IPS-20b (cell line): ENCODE measurements at regions not wholly inside any gene's neighbourhood (a gene's known extent, or its start where the extent isn't known, plus 50 kb on each side); places are given as distances from the start of the nearest gene placed in this dataset.
"Not testable (repeated sequence)": the region's sequence is repeated elsewhere in the genome, so short reads cannot be mapped to it uniquely, and the experiment has no call there.

Experiments used
- H3K27ac ChIP-seq: one replicate; pipeline ENCODE4 v1.5.1; 2013; ENCODE audit warnings: low read length
- H3K27me3 ChIP-seq: 2 replicates; pipeline ENCODE4 v1.6.1; 2013; ENCODE audit warnings: mild to moderate bottlenecking, low read length, inconsistent platforms; ENCODE audit not compliant: insufficient read depth
- H3K36me3 ChIP-seq: 2 replicates; pipeline ENCODE4 v1.6.1; 2013; ENCODE audit warnings: low read depth, mild to moderate bottlenecking, inconsistent platforms, low read length, moderate library complexity; ENCODE audit not compliant: insufficient read depth
- H3K4me1 ChIP-seq: 2 replicates; pipeline ENCODE4 v1.6.1; 2013; ENCODE audit warnings: mild to moderate bottlenecking, control low read depth, inconsistent platforms, low read length, moderate library complexity; ENCODE audit not compliant: insufficient read depth
- H3K4me3 ChIP-seq: 2 replicates; pipeline ENCODE4 v1.5.1; 2013; ENCODE audit warnings: mild to moderate bottlenecking, low read length, inconsistent platforms
- H3K9ac ChIP-seq: 2 replicates; pipeline ENCODE4 v1.6.1; 2013; ENCODE audit warnings: low read depth, mild to moderate bottlenecking, inconsistent platforms, low read length, moderate library complexity
- H3K9me3 ChIP-seq: 2 replicates; pipeline ENCODE4 v1.6.1; 2013; ENCODE audit warnings: mild to moderate bottlenecking, low read depth, low read length, inconsistent platforms; ENCODE audit not compliant: insufficient read depth

DNA sequence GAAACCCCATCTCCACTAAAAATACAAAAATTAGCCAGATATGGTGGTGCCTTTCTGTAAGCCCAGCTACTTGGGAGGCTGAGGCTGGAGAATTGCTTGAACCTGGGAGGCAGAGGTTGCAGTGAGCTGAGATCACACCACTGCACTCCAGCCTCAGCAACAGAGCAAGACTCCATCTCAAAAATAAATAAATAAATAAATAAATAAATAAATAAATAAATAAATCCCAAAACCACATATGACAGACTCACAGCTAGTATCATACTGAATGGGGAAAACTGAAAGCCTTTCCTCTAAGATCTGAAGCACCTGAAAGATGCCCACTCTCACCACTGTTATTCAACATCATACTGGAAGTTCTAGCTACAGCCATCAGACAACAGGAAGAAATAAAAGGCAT lies 97.3 kb downstream of the TTC6 start:
- H3K9me3 ChIP-seq: peaks cover 10% of the 10 kb centered on the region; the same call in 1 of the 2 replicates
- H3K27me3 ChIP-seq, H3K9ac ChIP-seq, H3K4me3 ChIP-seq, H3K27ac ChIP-seq, H3K36me3 ChIP-seq, H3K4me1 ChIP-seq: not testable (repeated sequence)

DNA sequence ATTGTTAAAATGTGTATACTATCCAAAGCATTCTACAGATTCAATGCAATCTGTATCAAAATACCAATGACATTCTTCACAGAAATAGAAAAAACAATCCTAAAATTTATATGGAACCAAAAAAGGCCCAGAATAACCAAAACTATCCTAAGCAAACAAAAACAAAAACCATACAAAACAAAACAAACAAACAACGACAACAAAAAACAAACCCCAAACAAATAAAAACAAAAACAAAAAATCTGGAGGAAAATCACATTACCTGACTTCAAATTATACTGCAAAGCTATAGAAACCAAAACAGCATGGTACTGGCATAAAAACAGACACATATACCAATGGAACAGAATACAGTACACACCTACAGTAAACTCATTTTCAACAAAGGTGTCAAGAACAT lies 98.0 kb downstream of the TTC6 start:
- not testable (repeated sequence) for H3K4me1 ChIP-seq, H3K36me3 ChIP-seq, H3K27me3 ChIP-seq, H3K27ac ChIP-seq, H3K9ac ChIP-seq, H3K4me3 ChIP-seq
- H3K9me3 ChIP-seq: peaks cover 10% of the 10 kb centered on the region; the same call in 1 of the 2 replicates

DNA sequence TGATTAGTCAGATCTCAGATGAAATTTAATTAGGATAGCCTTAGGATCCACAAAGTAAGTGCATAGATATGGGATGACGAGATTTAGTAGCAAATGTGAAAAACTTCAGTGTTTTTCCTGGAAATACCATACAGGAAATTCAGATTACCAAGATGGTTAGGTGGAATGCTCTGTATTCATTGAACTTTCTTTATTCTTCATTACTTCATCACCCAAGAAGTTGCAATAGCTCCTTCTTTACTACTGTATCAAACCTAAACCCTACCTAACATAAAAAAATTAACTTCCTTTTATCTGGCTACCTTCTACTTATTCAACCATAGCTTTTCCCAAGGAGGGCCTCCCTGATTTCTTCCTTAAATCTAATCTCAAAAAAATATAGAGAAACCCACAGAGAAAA lies 100.4 kb downstream of the TTC6 start:
- no peaks in the 10 kb centered on the region for H3K36me3 ChIP-seq
- no peak overlapping the region for H3K9ac ChIP-seq
- H3K27me3 ChIP-seq: no peaks in the 10 kb centered on the region
- no peaks in the 10 kb centered on the region for H3K4me1 ChIP-seq
- no peak overlapping the region for H3K4me3 ChIP-seq
- H3K27ac ChIP-seq: no peak overlapping the region
- peaks cover 10% of the 10 kb centered on the region; the same call in 1 of the 2 replicates for H3K9me3 ChIP-seq

DNA sequence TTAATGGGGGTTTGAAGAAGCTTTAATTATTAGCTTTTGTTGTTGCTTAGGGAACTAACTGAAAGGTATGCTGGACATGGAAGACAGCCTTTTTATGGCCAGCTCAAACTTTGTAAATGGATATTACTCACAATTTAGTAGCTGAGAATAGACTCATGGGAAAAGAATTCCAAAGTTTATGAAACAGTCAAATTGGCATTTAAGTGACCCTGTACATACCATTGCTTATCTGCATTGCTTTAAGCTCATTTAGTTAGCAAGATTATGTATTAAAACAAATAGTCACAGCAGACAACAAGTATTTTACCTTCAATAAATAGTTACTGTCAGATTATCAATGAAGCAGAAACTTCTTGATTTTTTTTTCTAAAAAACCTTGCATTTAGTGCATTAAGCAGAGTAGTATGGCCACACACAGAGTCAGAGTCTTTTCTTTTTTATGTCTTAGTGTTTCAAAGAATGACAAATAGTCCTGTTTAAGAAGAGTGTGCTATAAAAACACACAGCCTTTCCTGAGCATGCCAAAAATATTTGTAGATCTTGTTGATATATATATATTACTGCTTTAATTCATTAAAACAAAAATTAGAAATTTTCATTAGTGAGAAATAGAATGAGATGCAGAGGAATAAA lies 102.2 kb downstream of the TTC6 start:
- H3K27ac ChIP-seq: no peak overlapping the region
- H3K4me3 ChIP-seq: no peak overlapping the region
- peaks cover 10% of the 10 kb centered on the region; the same call in 1 of the 2 replicates for H3K9me3 ChIP-seq
- no peaks in the 10 kb centered on the region for H3K27me3 ChIP-seq
- no peak overlapping the region for H3K9ac ChIP-seq
- H3K36me3 ChIP-seq: no peaks in the 10 kb centered on the region
- no peaks in the 10 kb centered on the region for H3K4me1 ChIP-seq

DNA sequence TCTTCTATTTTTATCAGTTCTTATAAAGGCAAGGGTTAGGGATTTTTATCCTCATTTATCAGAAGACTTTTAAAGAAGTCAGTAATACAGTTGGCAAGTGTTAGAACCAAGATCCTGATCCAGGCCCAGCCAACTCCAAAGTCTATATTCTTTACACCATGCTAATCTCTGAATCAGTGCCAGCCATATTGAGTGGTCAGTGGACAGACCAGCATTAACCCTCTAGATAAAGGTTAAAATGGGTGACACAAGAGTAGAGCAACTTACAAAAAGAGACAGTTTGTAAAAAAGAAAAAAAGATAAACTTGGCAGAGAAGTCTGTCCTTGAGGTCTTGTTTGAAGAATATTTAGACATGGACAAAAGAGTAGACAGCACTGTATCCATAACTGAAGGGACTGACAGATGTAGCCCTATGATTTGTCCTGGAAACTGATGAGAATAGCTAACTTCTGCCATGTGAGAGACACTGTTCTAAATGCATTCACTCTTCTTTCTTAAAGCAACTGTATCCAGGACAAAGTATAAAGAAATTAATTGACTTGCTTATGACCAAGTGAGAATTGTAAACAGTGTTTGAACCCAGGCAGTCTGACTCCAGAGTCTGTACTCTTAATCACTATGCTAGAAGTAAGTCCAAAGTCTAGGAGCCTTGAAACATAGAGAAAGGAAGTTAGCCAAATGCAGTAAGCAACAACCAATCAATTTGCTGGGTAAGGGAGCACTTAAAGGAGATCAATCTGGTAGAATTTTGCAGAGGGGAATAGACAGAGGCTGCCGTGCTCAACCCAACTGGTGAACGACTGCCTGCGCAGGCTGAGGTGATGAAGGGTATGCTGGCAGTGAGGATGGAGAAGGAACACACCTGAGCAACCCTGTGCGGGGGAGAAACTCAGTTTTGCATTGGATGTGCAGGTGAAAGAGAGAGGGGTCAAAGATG lies 103.7 kb downstream of the TTC6 start:
- no peak overlapping the region for H3K9ac ChIP-seq
- no peaks in the 10 kb centered on the region for H3K4me1 ChIP-seq
- H3K27me3 ChIP-seq: no peaks in the 10 kb centered on the region
- H3K27ac ChIP-seq: no peak overlapping the region
- H3K9me3 ChIP-seq: 0 out of 2 replicates have a peak, but pooled peaks cover 5% of the 10 kb centered on the region
- no peak overlapping the region for H3K4me3 ChIP-seq
- H3K36me3 ChIP-seq: no peaks in the 10 kb centered on the region

DNA sequence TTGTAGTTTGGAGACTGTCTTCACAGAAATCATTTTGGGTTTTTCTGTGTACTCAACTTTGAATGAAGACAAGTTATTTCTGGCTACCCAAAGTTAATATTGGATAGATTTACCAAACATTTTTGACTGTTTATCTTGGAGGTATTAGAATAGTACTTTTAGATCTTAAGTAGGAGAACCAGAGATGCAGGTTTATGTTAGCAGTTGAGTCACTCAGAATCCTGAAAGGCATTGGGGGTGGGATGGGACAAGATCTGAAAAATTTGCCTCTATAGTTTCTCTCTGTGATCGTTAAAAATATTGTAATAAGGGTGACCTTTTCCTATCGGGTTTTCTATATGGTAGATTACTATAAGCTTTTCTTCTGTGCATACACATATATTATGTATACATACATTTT lies 112.3 kb downstream of the TTC6 start:
- H3K9me3 ChIP-seq: no peaks in the 10 kb centered on the region
- H3K36me3 ChIP-seq: no peaks in the 10 kb centered on the region
- no peak overlapping the region for H3K9ac ChIP-seq
- no peaks in the 10 kb centered on the region; the same call in 1 of the 2 replicates for H3K27me3 ChIP-seq
- H3K4me3 ChIP-seq: no peak overlapping the region
- H3K27ac ChIP-seq: no peak overlapping the region
- no peaks in the 10 kb centered on the region; the same call in 1 of the 2 replicates for H3K4me1 ChIP-seq

DNA sequence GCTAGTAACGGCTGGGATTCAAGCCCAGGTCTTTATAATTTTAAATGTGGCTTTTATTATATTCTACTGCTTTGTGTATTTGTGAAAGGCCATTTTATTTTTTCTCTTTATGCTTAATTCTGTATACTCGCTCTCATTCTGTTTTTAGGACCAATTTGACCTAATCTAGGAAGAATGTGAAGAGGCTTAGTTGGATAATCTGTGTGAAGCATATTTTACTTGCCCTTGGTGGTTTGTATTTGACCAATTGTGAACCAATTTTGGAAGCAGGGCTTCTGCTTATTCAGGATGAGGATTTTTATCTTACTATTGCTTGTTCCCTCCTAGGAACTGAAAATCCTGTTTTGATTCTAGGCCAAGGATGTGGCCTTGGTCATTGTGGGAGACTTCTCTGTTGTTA lies 113.1 kb downstream of the TTC6 start:
- Histone ChIP-seq H3K9ac (no peak overlapping the region), H3K27ac (no peak overlapping the region)

DNA sequence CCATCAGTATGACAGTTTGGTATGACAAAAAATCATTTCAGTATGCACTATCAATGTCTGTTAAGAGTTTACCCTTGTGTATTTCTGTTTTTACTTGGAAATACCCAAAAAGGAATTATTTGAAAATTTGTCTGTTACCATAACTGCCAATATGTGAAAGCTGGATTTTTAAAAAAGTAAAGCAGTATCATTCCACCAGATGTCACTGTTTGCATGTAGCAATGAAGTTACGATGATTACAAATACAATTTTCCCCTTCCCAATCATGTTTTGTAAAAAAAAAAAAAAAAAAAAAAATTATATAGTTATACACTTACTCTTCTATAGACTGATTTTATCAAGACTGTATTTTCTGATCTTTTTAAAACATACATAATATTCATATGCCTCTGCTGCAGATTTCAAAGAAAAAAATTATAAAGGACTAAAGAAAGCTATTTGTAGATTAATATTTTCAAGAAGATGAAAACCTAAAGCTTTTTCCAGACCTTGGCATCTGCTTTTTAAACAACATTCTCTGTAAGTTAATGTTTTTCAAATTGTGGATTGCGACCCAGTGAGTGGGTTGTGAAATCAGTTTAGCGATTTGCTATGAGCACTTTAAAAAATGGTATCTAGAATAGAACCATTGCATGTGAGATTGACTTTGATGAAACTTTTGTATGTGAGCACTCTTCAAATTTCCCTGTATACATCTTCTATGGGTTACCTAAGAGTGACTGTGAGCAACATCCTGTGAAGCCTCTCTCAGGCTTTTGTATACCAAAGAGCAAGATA lies 114.2 kb downstream of the TTC6 start:
- H3K27ac ChIP-seq: no peak overlapping the region
- H3K9ac ChIP-seq: no peak overlapping the region
- H3K27me3 ChIP-seq: no peaks in the 10 kb centered on the region; the same call in 1 of the 2 replicates
- H3K9me3 ChIP-seq: no peaks in the 10 kb centered on the region
- H3K4me1 ChIP-seq: no peaks in the 10 kb centered on the region; the same call in 1 of the 2 replicates
- H3K4me3 ChIP-seq: no peak overlapping the region
- no peaks in the 10 kb centered on the region for H3K36me3 ChIP-seq

More for the DNA sequence above, 113.1 kb downstream of the TTC6 start:
- Histone ChIP-seq H3K27me3 (no peaks in the 10 kb centered on the region; the same call in 1 of the 2 replicates), H3K36me3 (no peaks in the 10 kb centered on the region), H3K4me1 (no peaks in the 10 kb centered on the region; the same call in 1 of the 2 replicates), H3K4me3 (no peak overlapping the region), H3K9me3 (no peaks in the 10 kb centered on the region)

DNA sequence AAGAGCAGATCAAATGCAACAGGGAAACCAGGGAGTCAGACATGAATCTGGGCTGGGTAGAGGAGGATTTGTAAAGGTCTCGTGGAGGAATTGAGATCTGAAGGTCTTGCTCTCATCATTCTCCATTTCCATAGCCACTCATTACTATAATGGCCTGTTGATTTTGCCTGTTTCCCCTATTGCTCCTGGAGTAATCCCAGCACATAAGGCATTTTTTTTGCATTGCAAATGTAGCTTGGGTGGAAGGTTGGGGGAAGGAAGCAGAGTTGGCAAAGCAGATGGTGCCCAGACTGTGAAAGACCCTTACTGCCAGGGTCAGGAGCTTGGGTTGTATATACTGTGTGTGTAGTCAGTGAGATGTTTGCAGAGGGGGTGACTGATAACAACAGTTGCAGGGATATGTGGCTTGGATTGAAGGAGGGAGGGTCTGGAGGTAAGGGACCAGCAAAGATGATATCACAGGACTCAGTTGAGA lies 116.0 kb downstream of the TTC6 start:
- H3K27ac ChIP-seq: no peak overlapping the region
- no peaks in the 10 kb centered on the region; the same call in 1 of the 2 replicates for H3K4me1 ChIP-seq
- H3K4me3 ChIP-seq: no peak overlapping the region
- H3K27me3 ChIP-seq: no peaks in the 10 kb centered on the region
- no peaks in the 10 kb centered on the region for H3K9me3 ChIP-seq
- H3K9ac ChIP-seq: no peak overlapping the region
- no peaks in the 10 kb centered on the region for H3K36me3 ChIP-seq

DNA sequence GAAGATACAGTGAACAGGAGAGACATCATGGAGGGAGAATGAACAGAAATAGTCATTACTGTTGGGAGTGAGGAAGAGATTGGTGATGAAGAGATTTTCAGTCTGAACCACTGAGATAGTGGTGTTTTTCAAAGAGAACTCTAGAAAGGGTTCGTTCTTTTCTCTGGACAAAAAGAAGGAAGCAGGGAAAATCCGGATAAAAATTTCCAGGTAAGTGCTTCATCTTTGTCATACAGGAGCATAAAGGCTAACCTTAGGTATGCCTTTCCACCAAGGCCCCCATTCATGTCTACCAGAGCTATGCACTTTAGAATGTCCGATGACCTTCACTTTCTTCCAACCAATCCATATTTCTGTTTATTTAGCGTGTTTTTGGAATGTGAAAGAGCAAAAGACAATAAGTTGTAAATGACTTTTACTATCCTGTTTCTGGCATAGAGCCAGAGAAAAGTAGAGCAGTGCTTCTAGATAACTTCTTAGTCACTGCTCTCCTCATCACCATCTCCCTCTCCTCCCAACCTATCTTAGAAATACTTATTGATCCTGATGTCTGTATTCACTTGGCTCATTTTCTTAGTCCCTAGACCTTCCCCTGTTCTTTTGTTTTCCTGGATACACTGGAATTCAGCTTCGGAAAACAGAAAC lies 116.5 kb downstream of the TTC6 start:
- Histone ChIP-seq H3K36me3 (no peaks in the 10 kb centered on the region), H3K9ac (no peak overlapping the region), H3K9me3 (no peaks in the 10 kb centered on the region), H3K27me3 (no peaks in the 10 kb centered on the region), H3K27ac (no peak overlapping the region), H3K4me1 (no peaks in the 10 kb centered on the region; the same call in 1 of the 2 replicates), H3K4me3 (no peak overlapping the region)

DNA sequence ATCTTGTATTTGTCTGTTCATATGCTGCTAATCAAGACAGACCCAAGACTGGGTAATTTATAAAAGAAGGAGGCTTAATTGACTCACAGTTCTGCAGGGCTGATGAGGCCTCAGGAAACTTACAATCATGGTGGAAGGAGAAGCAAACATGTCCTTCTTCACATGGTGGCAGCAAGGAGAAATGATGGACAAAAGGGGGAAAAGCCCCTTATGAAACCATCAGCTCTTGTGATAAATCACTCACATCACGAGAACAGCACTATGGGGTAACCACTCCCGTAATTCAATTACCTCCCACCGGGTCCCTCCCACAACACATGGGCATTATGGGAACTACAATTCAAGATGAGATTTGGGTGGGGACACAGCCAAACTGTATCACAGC lies 117.0 kb downstream of the TTC6 start:
- H3K27ac ChIP-seq, H3K9ac ChIP-seq, H3K27me3 ChIP-seq, H3K36me3 ChIP-seq, H3K9me3 ChIP-seq, H3K4me3 ChIP-seq, H3K4me1 ChIP-seq: not testable (repeated sequence)
